PC-3 (cell line): ENCODE measurements at regions not wholly inside any gene's neighbourhood (a gene's known extent, or its start where the extent isn't known, plus 50 kb on each side); places are given as distances from the start of the nearest gene placed in this dataset.

Experiments used
- ATAC-seq: fragments of 200-7000 bp; cut with Tn5 transposase; 2 replicates; pipeline ENCODE4 v1.9.1; 2020; ENCODE audit warnings: mild to moderate bottlenecking, moderate library complexity
- BruUV-seq: library from RNA; stranded (reverse); fragments of 400-500 nt; replicated peaks from 2 replicates; lab custom pipeline; 2021; lab: Mats Ljungman, UMichigan
- CTCF ChIA-PET: fragments of 300-600 bp; sonication (Branson Sonifier 250); formaldehyde crosslinking; loops from one replicate; lab custom pipeline; 2022; ENCODE audit warnings: antibody characterized with exemption; lab: Charles Lee
- POLR2A ChIA-PET: fragments of 300-600 bp; sonication (Branson Sonifier 250); formaldehyde crosslinking; loops from one replicate; lab custom pipeline; 2022; ENCODE audit warnings: antibody characterized with exemption; ENCODE audit not compliant: unreplicated experiment; lab: Charles Lee
- DNase-seq: peaks from one replicate; pipeline ENCODE4 v3.0.0-alpha.2; 2015
- H2AFZ ChIP-seq: fragments of 300-600 bp; sonication (generic); 2 replicates; pipeline ENCODE4 v1.6.0; 2016; ENCODE audit warnings: antibody characterized with exemption, low read length
- H3F3A ChIP-seq: fragments of 300-600 bp; sonication (generic); one replicate; pipeline ENCODE4 v1.6.0; 2017; ENCODE audit warnings: antibody characterized with exemption, low read length, control low read depth, mild to moderate bottlenecking; ENCODE audit not compliant: unreplicated experiment
- H3K27ac ChIP-seq: fragments of 300-600 bp; sonication (generic); 2 replicates; pipeline ENCODE4 v1.5.1; 2016; ENCODE audit warnings: mild to moderate bottlenecking, low read length
- H3K27me3 ChIP-seq: fragments of 300-600 bp; sonication (generic); 2 replicates; pipeline ENCODE4 v1.6.1; 2016; ENCODE audit warnings: low read length, mixed read lengths
- H3K36me3 ChIP-seq: fragments of 300-600 bp; sonication (generic); 2 replicates; pipeline ENCODE4 v1.6.1; 2016; ENCODE audit warnings: low read depth, mixed run types, low read length, mixed read lengths
- H3K4me1 ChIP-seq: fragments of 300-600 bp; sonication (generic); 2 replicates; pipeline ENCODE4 v1.5.1; 2016; ENCODE audit warnings: low read length; ENCODE audit not compliant: insufficient read depth
- H3K4me2 ChIP-seq: fragments of 300-600 bp; sonication (generic); 2 replicates; pipeline ENCODE4 v1.6.0; 2016; ENCODE audit warnings: low read length
- H3K4me3 ChIP-seq: fragments of 300-600 bp; sonication (generic); 2 replicates; pipeline ENCODE4 v1.5.1; 2016; ENCODE audit warnings: mild to moderate bottlenecking, low read length, mixed read lengths
- H3K79me2 ChIP-seq: fragments of 300-600 bp; sonication (generic); 2 replicates; pipeline ENCODE4 v1.6.1; 2017; ENCODE audit warnings: low read length, mixed read lengths
- H3K9ac ChIP-seq: fragments of 300-600 bp; sonication (generic); 2 replicates; pipeline ENCODE4 v1.6.0; 2016; ENCODE audit warnings: mild to moderate bottlenecking, low read length
- H3K9me2 ChIP-seq: fragments of 300-600 bp; sonication (generic); replicated peaks from 2 replicates; pipeline ENCODE4 v1.6.1; 2016; ENCODE audit warnings: mixed run types, low read length, mixed read lengths
- H3K9me3 ChIP-seq: fragments of 300-600 bp; sonication (generic); 2 replicates; pipeline ENCODE4 v1.6.1; 2016; ENCODE audit warnings: low read length, mixed read lengths
- H4K20me1 ChIP-seq: fragments of 300-600 bp; sonication (generic); 2 replicates; pipeline ENCODE4 v1.6.1; 2016; ENCODE audit warnings: low read length, mixed read lengths
- EZH2 ChIP-seq: fragments of 300-600 bp; sonication (generic); IDR thresholded peaks from one replicate; pipeline ENCODE4 v1.6.1; 2017; ENCODE audit warnings: antibody characterized with exemption, mild to moderate bottlenecking, low read length; ENCODE audit not compliant: unreplicated experiment
- EZH2phosphoT487 ChIP-seq: fragments of 300-600 bp; sonication (generic); IDR thresholded peaks from 2 replicates; pipeline ENCODE4 v1.6.1; 2018; ENCODE audit warnings: mild to moderate bottlenecking, antibody characterized with exemption, low read length, borderline replicate concordance
- intact Hi-C: fragments of 100-400 bp; cut with micrococcal nuclease; formaldehyde crosslinking; loops from 2 replicates; pipeline ENCODE4 v1.9.0; 2023
- TF ChIP-seq, protein P1 (sequence below): fragments of 300-600 bp; sonication (generic); conservative IDR thresholded peaks from 2 replicates; pipeline ENCODE4 v1.5.1; 2017; ENCODE audit warnings: antibody characterized with exemption, low read depth, mild to moderate bottlenecking, low read length

DNA sequence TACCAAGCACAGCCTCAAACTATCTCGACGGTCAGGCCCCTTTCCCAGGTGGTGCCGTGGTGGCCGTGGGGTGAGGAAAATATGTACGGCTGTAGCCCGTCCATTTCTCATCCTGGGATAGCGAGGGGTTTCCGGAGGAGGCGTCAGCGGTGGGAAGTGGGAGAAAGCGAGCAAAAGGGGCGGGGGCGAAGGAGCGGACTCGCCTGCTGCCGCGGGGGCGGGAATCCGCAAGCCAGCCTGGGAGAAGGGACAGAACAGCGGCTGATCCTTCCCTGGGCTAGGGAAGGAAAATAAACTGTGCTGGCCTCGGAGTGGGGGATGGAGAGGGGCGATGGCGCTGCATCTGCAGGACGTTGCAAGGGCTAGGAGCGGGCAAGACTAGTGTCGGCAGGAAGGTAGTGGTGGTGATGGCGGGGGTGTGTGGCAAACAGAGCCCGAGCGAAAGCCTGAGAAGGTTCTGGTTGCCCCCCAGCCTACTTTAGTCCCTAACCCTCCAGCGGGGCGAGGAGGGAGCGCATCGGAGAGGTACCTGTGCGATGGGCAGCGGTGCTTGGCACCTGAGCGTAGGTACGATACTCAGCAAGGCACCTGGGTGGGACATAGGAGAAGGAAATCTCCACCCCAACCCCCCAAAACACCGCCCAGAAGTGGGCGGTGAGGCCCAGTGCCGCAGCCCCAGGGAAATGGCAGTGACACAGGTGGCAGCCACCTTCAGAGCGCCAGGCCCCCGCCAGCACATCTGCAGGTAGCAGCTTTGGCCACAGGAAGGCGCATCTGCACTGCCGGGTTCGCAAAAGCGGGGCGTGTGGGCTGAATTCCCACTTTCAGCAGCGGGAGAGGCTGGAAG, 49.9 kb upstream of the STEAP1B start:
- ChIA-PET POLR2A (no interaction called here), CTCF (interaction anchor here (1.0 kb wide), 1 partner anchor 16 kb away, joined by 10 read pairs; no protein-coding TSS in a partner anchor)
- TF ChIP-seq EZH2 (no peak), EZH2phosphoT487 (no peak)
- TF ChIP-seq, protein P1, sequence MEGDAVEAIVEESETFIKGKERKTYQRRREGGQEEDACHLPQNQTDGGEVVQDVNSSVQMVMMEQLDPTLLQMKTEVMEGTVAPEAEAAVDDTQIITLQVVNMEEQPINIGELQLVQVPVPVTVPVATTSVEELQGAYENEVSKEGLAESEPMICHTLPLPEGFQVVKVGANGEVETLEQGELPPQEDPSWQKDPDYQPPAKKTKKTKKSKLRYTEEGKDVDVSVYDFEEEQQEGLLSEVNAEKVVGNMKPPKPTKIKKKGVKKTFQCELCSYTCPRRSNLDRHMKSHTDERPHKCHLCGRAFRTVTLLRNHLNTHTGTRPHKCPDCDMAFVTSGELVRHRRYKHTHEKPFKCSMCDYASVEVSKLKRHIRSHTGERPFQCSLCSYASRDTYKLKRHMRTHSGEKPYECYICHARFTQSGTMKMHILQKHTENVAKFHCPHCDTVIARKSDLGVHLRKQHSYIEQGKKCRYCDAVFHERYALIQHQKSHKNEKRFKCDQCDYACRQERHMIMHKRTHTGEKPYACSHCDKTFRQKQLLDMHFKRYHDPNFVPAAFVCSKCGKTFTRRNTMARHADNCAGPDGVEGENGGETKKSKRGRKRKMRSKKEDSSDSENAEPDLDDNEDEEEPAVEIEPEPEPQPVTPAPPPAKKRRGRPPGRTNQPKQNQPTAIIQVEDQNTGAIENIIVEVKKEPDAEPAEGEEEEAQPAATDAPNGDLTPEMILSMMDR: peak; percentile 85
- Histone ChIP-seq H3K4me2 (0 out of 2 replicates have a peak overlapping the region, but pooled peaks have one; percentile 40), H3K9me3 (no peaks in the 10 kb centered on the region), H4K20me1 (no peaks in the 10 kb centered on the region), H3K36me3 (no peaks in the 10 kb centered on the region), H3K79me2 (no peaks in the 10 kb centered on the region), H2AFZ (0 out of 2 replicates have a peak overlapping the region, but pooled peaks have one; percentile 30), H3K9me2 (no peaks in the 10 kb centered on the region), H3K9ac (no peak overlapping the region), H3K4me1 (no peaks in the 10 kb centered on the region), H3F3A (no peaks in the 10 kb centered on the region), H3K4me3 (no peak overlapping the region), H3K27ac (no peak overlapping the region), H3K27me3 (peaks cover 12% of the 10 kb centered on the region; the same call in 1 of the 2 replicates)
- ATAC-seq: peak; percentile 84
- intact Hi-C loops: no loop called here
- peak; percentile 64 for DNase-seq
- no TSS peak for BruUV-seq
